ENCODE measurements at regions not wholly inside any gene's neighbourhood (a gene's known extent, or its start where the extent isn't known, plus 50 kb on each side); places are given as distances from the start of the nearest gene placed in this dataset.

DNA sequence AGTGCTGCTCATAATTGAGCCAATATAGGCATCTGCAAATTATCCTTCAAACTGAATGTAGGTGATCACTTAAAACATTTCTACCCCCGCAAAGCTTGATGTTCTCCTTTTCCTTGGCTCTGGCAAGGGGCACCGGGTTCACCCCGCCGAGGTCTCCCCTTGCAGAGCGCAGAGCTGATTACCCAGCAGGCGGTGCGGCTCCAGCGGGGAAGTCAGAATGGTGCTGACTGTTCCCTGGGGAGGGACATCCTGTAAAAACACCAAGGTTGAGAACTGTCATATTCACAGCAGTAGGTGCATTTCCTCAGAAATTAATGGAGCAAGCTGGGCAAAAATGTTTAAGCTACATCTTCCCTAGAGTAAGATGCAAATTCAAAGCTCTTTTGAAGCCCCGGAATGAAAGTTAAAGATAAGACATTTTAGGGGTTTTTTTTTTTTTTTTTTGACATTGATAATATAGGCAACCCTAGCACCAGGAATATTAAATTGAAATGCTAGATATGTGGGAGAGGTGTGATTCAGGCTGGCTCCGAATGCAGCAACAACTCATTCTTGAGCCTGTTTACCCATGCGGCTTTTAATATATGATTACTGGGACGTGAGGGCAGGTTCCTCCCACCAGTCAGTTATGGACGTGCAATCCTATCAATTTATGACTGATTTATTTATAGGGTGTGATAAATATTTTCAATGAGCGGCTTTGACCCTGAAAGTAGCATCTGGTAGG is 767.3 kb upstream of the TENM3 start:
- Histone ChIP-seq H3K79me2 (ENCODE audit: insufficient read depth, low read length) (no peaks in the 10 kb centered on the region), H4K20me1 (ENCODE audit: insufficient read depth, low read length) (no peaks in the 10 kb centered on the region), H3K4me3 (replicated peaks in 1 of 3; ENCODE audit: insufficient read depth in 1 of 3, low read depth in 2 of 3, low read length in 3 of 3) (no peak overlapping the region), H3K4me2 (ENCODE audit: low read depth, low read length) (no peak overlapping the region), H3K4me1 (ENCODE audit: insufficient read depth, low read length) (no peaks in the 10 kb centered on the region), H3K27me3 (ENCODE audit: control insufficient read depth in 1 of 2, insufficient read depth in 2 of 2, low read length in 2 of 2) (no peaks in the 10 kb centered on the region), H3K9ac (ENCODE audit: insufficient read depth, low read depth, low read length) (no peak overlapping the region), H3K27ac (ENCODE audit: extremely low read length, insufficient read depth, low read length) (no peak overlapping the region), H3K36me3 (replicated peaks in 1 of 2; ENCODE audit: control insufficient read depth in 1 of 2, insufficient read depth in 2 of 2, low read length in 2 of 2) (no peaks in the 10 kb centered on the region), H2AFZ (ENCODE audit: low read length) (no peak overlapping the region), H3K9me3 (ENCODE audit: low read length) (no peaks in the 10 kb centered on the region)
- 31% methylated on average over 14 of the region's 14 CpGs for WGBS (ENCODE audit: low lambda C conversion rate)
- intact Hi-C loops (cut with micrococcal nuclease; ENCODE audit: unreplicated experiment) (no loop called here), in situ Hi-C loops (cut with HindIII; ENCODE audit: extremely low pct_ligation_motif_present, low pct_unique_long_range_greater_than_20kb) (no loop called here)
- BruUV-seq (replicated peaks): no TSS peak
- FAIRE-seq (no peak), DNase-seq (ENCODE audit: low spot score) (no peak), ATAC-seq (no peak)
- ChIA-PET POLR2A (no interaction called here), CTCF (ENCODE audit: low intra/inter-chr PET ratio, low total read pairs) (no interaction called here)
- TF ChIP-seq MYNN (CRISPR knock-in tag; IDR thresholded peaks at IDR 0.05; ENCODE audit: low read depth) (no peak), KDM1A (CRISPR knock-in tag; IDR thresholded peaks at IDR 0.05) (no peak), HOXA9 (CRISPR knock-in tag; IDR thresholded peaks at IDR 0.05; ENCODE audit: borderline replicate concordance) (no peak), FOXJ3 (CRISPR knock-in tag; IDR thresholded peaks at IDR 0.05; ENCODE audit: borderline replicate concordance) (no peak), JDP2 (CRISPR knock-in tag; IDR thresholded peaks at IDR 0.05; ENCODE audit: borderline replicate concordance) (no peak), ZNF543 (CRISPR knock-in tag; IDR thresholded peaks at IDR 0.05) (no peak), CREM (IDR thresholded peaks at IDR 0.05) (no peak), CREM (CRISPR knock-in tag; IDR thresholded peaks at IDR 0.05) (no peak)
- TF ChIP-seq, protein P1, sequence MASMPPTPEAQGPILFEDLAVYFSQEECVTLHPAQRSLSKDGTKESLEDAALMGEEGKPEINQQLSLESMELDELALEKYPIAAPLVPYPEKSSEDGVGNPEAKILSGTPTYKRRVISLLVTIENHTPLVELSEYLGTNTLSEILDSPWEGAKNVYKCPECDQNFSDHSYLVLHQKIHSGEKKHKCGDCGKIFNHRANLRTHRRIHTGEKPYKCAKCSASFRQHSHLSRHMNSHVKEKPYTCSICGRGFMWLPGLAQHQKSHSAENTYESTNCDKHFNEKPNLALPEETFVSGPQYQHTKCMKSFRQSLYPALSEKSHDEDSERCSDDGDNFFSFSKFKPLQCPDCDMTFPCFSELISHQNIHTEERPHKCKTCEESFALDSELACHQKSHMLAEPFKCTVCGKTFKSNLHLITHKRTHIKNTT (CRISPR knock-in tag; IDR thresholded peaks at IDR 0.05): no peak

Measured in HepG2 (cell line).